ENCODE measurements at regions not wholly inside any gene's neighbourhood (a gene's known extent, or its start where the extent isn't known, plus 50 kb on each side); places are given as distances from the start of the nearest gene placed in this dataset.

- TF ChIP-seq, protein P1, sequence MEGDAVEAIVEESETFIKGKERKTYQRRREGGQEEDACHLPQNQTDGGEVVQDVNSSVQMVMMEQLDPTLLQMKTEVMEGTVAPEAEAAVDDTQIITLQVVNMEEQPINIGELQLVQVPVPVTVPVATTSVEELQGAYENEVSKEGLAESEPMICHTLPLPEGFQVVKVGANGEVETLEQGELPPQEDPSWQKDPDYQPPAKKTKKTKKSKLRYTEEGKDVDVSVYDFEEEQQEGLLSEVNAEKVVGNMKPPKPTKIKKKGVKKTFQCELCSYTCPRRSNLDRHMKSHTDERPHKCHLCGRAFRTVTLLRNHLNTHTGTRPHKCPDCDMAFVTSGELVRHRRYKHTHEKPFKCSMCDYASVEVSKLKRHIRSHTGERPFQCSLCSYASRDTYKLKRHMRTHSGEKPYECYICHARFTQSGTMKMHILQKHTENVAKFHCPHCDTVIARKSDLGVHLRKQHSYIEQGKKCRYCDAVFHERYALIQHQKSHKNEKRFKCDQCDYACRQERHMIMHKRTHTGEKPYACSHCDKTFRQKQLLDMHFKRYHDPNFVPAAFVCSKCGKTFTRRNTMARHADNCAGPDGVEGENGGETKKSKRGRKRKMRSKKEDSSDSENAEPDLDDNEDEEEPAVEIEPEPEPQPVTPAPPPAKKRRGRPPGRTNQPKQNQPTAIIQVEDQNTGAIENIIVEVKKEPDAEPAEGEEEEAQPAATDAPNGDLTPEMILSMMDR (IDR thresholded peaks at IDR 0.05), result no peak
- no peak for TF ChIP-seq POLR2AphosphoS5 (IDR thresholded peaks at IDR 0.05)
- no peak for TF ChIP-seq POLR2A (IDR thresholded peaks at IDR 0.05)
- TF ChIP-seq EP300 (IDR thresholded peaks at IDR 0.05), result no peak
These were observed 51.6 kb upstream of the DLK1 start for GRCh38 chr14:100674897-100675619.

Data from sigmoid colon (tissue), 4 donors.